GM10266 (cell line): ENCODE measurements at regions not wholly inside any gene's neighbourhood (a gene's known extent, or its start where the extent isn't known, plus 50 kb on each side); places are given as distances from the start of the nearest gene placed in this dataset.
"Not testable (repeated sequence)": the region's sequence is repeated elsewhere in the genome, so short reads cannot be mapped to it uniquely, and the experiment has no call there.

ENCODE experiments used
- DNase-seq: peaks from one replicate; pipeline ENCODE4 v3.0.0; 2012; ENCODE audit errors: extremely low spot score
- TF ChIP-seq, protein P1 (sequence below): IDR thresholded peaks from 2 replicates; pipeline ENCODE4 v1.5.1; 2012; ENCODE audit warnings: mild to moderate bottlenecking, low read depth; ENCODE audit not compliant: control insufficient read depth, insufficient read depth; ENCODE audit errors: missing control alignments

- no peak for DNase-seq
- TF ChIP-seq, protein P1, sequence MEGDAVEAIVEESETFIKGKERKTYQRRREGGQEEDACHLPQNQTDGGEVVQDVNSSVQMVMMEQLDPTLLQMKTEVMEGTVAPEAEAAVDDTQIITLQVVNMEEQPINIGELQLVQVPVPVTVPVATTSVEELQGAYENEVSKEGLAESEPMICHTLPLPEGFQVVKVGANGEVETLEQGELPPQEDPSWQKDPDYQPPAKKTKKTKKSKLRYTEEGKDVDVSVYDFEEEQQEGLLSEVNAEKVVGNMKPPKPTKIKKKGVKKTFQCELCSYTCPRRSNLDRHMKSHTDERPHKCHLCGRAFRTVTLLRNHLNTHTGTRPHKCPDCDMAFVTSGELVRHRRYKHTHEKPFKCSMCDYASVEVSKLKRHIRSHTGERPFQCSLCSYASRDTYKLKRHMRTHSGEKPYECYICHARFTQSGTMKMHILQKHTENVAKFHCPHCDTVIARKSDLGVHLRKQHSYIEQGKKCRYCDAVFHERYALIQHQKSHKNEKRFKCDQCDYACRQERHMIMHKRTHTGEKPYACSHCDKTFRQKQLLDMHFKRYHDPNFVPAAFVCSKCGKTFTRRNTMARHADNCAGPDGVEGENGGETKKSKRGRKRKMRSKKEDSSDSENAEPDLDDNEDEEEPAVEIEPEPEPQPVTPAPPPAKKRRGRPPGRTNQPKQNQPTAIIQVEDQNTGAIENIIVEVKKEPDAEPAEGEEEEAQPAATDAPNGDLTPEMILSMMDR = no peak
Observed at GRCh38 chr13:50461189-50461588, 382.3 kb downstream of the DLEU7 start.

- TF ChIP-seq, protein P1 = no peak
- DNase-seq = no peak
Observed at GRCh38 chr13:50463719-50464118, 379.8 kb downstream of the DLEU7 start.

GRCh38 chr13:50464349-50465251 is 378.9 kb downstream of the DLEU7 start:
- no peak for DNase-seq
- TF ChIP-seq, protein P1 = no peak

DNA sequence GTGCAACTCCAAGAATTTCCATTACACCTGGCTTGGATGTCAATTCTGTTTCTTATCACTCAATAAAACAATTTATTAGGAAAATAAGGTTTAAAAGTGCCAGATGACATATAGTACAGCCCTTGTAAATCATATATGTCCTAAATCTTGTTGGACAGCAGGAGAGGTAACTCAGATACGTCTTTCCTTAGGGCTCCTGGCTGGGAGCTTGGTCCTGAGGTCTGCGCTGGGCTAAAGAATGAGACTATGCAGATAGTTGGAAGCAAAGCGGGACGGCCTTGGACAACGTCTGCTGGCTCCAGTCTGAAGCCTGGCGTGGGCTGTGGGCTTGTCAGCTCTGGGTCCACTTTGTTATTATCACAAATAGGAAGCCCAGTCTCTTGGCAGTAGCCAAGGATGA is 377.0 kb downstream of the DLEU7 start:
- DNase-seq = no peak
- TF ChIP-seq, protein P1 = no peak

GRCh38 chr13:50467156-50468110 is 376.1 kb downstream of the DLEU7 start:
- no peak for DNase-seq
- TF ChIP-seq, protein P1 = no peak

DNA sequence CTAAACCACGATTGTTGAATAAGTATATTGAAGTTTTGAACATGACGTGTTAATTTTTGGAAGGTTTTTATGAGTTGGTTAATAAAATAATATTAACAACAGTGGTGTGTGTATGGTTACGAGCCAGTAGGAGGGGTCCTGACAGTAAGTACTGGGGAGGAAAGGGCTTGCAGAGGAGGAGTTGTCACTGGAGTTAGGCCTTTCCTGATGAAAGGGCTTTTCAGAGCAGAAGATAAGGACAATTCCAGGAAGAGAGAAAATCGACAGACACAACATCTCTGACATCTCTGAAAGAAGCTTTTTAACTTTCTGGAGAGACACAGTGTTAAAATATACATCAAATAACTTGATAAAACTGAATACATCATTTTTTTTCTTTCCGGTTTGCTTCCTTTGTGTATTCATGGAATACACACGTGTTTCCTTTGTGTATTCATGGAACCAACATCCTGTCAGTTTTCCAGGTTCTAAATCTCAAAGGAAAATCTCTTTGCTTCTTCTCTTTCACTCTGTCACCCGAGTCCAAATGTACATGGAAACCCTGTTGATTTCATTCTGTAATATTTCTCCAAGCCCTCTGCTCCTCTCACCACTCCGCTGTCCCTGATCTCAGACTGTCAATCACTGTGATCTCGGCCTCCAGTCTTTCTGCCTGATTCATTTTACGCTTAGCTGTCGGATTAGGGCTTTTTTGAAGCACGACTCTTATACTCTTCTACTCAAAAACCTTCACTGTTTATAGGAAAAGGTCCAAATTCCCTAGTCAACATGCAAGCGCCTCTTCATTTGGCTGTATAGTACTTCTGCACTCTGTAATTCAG is 374.4 kb downstream of the DLEU7 start:
- DNase-seq = no peak
- TF ChIP-seq, protein P1 = no peak

- not testable (repeated sequence) for DNase-seq
Observed at GRCh38 chr13:50473050-50473449, 370.4 kb downstream of the DLEU7 start.
